ENCODE measurements at regions not wholly inside any gene's neighbourhood (a gene's known extent, or its start where the extent isn't known, plus 50 kb on each side); places are given as distances from the start of the nearest gene placed in this dataset.

DNA sequence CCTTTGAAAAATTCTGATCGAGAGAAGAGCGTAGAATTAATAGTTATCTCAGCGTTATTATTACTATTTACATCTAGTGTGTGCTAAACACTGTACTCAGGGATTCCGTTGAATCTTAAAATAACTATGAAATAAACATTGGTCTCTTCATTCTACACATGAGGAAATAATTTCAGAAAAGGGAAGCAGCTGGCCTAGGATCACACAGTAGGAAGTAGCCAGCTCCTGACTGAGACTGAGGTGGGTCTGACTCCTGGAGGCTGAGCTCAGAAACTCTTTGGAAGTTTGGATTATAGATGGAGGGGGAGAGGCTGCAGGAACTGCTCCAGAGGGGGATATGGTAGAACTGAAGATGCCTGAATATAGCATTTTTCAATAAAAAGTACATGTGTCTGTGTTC is 183.9 kb upstream of the WDR11 start:
- Mint-ChIP-seq H3K4me3 (no peak overlapping the region), H3K27me3 (ENCODE audit: insufficient read depth) (peaks cover 4% of the 10 kb centered on the region), H3K9me3 (peaks cover 4% of the 10 kb centered on the region; the same call in 1 of the 2 replicates), H3K4me1 (ENCODE audit: low read depth) (peaks cover 6% of the 10 kb centered on the region; the same call in 1 of the 2 replicates), H3K36me3 (ENCODE audit: low read depth) (no peaks in the 10 kb centered on the region), H3K27ac (no peak overlapping the region)
- DNase-seq, result no peak
- TF ChIP-seq, protein P1, sequence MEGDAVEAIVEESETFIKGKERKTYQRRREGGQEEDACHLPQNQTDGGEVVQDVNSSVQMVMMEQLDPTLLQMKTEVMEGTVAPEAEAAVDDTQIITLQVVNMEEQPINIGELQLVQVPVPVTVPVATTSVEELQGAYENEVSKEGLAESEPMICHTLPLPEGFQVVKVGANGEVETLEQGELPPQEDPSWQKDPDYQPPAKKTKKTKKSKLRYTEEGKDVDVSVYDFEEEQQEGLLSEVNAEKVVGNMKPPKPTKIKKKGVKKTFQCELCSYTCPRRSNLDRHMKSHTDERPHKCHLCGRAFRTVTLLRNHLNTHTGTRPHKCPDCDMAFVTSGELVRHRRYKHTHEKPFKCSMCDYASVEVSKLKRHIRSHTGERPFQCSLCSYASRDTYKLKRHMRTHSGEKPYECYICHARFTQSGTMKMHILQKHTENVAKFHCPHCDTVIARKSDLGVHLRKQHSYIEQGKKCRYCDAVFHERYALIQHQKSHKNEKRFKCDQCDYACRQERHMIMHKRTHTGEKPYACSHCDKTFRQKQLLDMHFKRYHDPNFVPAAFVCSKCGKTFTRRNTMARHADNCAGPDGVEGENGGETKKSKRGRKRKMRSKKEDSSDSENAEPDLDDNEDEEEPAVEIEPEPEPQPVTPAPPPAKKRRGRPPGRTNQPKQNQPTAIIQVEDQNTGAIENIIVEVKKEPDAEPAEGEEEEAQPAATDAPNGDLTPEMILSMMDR (IDR thresholded peaks at IDR 0.05), result no peak

- TF ChIP-seq, protein P1 (IDR thresholded peaks at IDR 0.05), result no peak
- Mint-ChIP-seq H3K4me3 (no peak overlapping the region), H3K36me3 (ENCODE audit: low read depth) (no peaks in the 10 kb centered on the region), H3K27me3 (ENCODE audit: insufficient read depth) (peaks cover 3% of the 10 kb centered on the region), H3K9me3 (peaks cover 14% of the 10 kb centered on the region), H3K27ac (no peak overlapping the region), H3K4me1 (ENCODE audit: low read depth) (peaks cover 6% of the 10 kb centered on the region; the same call in 1 of the 2 replicates)
- DNase-seq, result no peak
These were observed 179.7 kb upstream of the WDR11 start for GRCh38 chr10:120671491-120671890.

DNA sequence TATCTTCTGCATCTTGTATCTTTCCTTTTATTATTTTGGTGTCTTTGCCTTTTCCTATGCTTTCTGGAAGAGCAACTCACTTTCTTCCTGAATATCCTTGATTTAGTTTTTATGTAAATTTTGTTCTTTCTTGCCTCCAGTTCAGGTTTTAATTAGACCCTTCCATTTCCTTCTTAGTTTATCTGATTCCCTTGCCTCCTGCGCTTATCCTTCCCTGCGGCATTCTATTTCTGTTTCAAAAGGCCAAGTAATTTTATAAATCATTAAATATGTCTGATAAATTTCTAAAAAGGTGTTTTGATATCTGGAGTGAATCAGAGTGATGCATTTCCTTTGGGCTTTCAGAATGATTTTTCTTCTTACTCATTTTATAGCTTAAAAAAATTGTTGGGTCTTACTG is 167.7 kb upstream of the WDR11 start:
- H3K4me1 Mint-ChIP-seq (ENCODE audit: low read depth), result no peaks in the 10 kb centered on the region
- TF ChIP-seq, protein P1 (IDR thresholded peaks at IDR 0.05), result no peak
- H3K27me3 Mint-ChIP-seq (ENCODE audit: insufficient read depth), result no peaks in the 10 kb centered on the region; the same call in 1 of the 2 replicates
- no peak for DNase-seq
- no peaks in the 10 kb centered on the region for H3K9me3 Mint-ChIP-seq
- no peaks in the 10 kb centered on the region for H3K36me3 Mint-ChIP-seq (ENCODE audit: low read depth)
- H3K27ac Mint-ChIP-seq, result no peak overlapping the region
- H3K4me3 Mint-ChIP-seq, result no peak overlapping the region

DNA sequence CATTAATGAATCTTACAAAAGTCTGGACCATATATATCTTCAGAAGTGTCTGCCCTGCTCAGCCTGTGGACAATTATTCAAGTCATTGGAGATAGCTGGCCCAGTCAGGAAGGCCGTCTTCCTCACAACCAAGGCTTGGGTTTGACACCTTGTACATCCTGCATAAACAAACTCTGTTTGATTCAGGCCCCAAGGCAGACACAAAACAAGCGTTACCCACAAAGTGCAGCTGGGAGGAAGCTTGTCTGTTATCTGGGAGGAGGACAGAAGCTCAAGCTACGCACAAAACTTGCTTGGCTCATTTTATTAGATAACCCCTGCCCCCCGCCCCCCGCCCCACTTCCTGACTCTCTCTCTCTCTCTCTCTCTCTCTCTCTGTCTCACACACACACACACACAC is 166.9 kb upstream of the WDR11 start:
- Mint-ChIP-seq H3K36me3 (ENCODE audit: low read depth) (no peaks in the 10 kb centered on the region), H3K27ac (no peak overlapping the region), H3K9me3 (no peaks in the 10 kb centered on the region), H3K4me3 (no peak overlapping the region), H3K27me3 (ENCODE audit: insufficient read depth) (no peaks in the 10 kb centered on the region; the same call in 1 of the 2 replicates), H3K4me1 (ENCODE audit: low read depth) (no peaks in the 10 kb centered on the region)
- DNase-seq, result no peak
- TF ChIP-seq, protein P1 (IDR thresholded peaks at IDR 0.05), result no peak

DNA sequence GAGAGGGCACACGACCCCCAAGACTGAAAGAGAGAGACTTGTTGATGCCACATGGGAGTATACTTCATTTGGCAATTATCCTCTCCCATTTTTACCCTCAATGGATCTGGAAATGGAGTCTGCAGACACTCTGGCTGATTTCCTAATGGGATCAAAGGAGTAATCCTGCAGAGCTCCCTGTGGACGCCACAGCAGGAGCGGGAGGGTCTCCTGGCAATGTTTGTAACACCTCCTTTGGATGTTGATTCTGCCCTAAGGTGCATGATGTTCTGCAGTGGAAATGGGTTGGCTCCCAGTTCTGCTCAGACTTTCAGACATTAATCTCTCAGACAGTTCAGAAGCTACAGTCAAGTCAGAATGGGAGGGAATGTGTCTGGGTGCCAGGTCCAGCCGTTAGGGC is 166.0 kb upstream of the WDR11 start:
- H3K4me3 Mint-ChIP-seq, result no peak overlapping the region
- no peak for DNase-seq
- no peak overlapping the region for H3K27ac Mint-ChIP-seq

More for the DNA sequence above, 166.0 kb upstream of the WDR11 start:
- TF ChIP-seq, protein P1 (IDR thresholded peaks at IDR 0.05), result no peak
- Mint-ChIP-seq H3K9me3 (no peaks in the 10 kb centered on the region), H3K27me3 (ENCODE audit: insufficient read depth) (no peaks in the 10 kb centered on the region; the same call in 1 of the 2 replicates), H3K4me1 (ENCODE audit: low read depth) (no peaks in the 10 kb centered on the region), H3K36me3 (ENCODE audit: low read depth) (no peaks in the 10 kb centered on the region)

Data from HFFc6 (cell line).